Astrocyte (in vitro differentiated cells and primary cell): ENCODE measurements at regions not wholly inside any gene's neighbourhood (a gene's known extent, or its start where the extent isn't known, plus 50 kb on each side); places are given as distances from the start of the nearest gene placed in this dataset.

Experiments
- CTCF ChIP-seq: IDR thresholded peaks from 2 replicates; pipeline ENCODE4 v1.5.1; 2011; ENCODE audit warnings: low read depth, mild to moderate bottlenecking, inconsistent platforms, low read length, moderate library complexity; ENCODE audit not compliant: insufficient read depth
- EZH2 ChIP-seq: IDR thresholded peaks from 2 replicates; pipeline ENCODE4 v1.6.1; 2012; ENCODE audit warnings: mild to moderate bottlenecking, low read length, inconsistent platforms; ENCODE audit not compliant: insufficient read depth

DNA sequence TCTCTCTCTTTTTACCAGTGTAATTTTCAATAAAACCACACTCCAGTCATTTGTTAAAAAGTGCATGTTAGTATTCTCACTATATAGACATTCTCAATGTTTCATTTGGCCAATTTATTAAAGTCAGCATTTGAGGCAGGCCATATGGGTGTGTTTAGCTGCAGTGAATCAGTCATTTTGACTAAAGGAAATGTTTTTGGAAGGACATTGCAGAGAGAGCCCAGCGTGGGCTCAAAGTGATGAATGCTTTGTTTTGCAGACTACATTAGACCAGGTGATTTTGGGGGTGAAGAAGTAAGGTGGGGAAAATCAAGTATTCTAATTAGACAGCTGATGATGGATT lies 116.7 kb downstream of the POSTN start:
- TF ChIP-seq CTCF (no peak), EZH2 (no peak)
